T-helper 2 cell treated with Interferon-gamma antibody and Interleukin-4, amounts not matched to agents 5 μg/mL and 100 μg/mL, for 36 hours (primary cell): ENCODE measurements at regions not wholly inside any gene's neighbourhood (a gene's known extent, or its start where the extent isn't known, plus 50 kb on each side); places are given as distances from the start of the nearest gene placed in this dataset.

Source experiments
- DNase-seq: peaks from one replicate; pipeline ENCODE4 v3.0.0; 2021; ENCODE audit warnings: low spot score
- H3K27ac Mint-ChIP-seq: one replicate; pipeline ENCODE4 v1.8.0; 2021; ENCODE audit warnings: mild to moderate bottlenecking, mixed read lengths
- H3K27me3 Mint-ChIP-seq: one replicate; pipeline ENCODE4 v1.8.0; 2021; ENCODE audit warnings: low read depth, mixed read lengths
- H3K36me3 Mint-ChIP-seq: one replicate; pipeline ENCODE4 v1.8.0; 2021; ENCODE audit warnings: low read depth, mixed read lengths
- H3K4me1 Mint-ChIP-seq: one replicate; pipeline ENCODE4 v1.8.0; 2021; ENCODE audit warnings: low read depth, mixed read lengths
- H3K4me3 Mint-ChIP-seq: one replicate; pipeline ENCODE4 v1.8.0; 2022; ENCODE audit warnings: mild to moderate bottlenecking, moderate library complexity, mixed read lengths
- H3K9me3 Mint-ChIP-seq: one replicate; pipeline ENCODE4 v1.8.0; 2021; ENCODE audit warnings: mixed read lengths

DNA sequence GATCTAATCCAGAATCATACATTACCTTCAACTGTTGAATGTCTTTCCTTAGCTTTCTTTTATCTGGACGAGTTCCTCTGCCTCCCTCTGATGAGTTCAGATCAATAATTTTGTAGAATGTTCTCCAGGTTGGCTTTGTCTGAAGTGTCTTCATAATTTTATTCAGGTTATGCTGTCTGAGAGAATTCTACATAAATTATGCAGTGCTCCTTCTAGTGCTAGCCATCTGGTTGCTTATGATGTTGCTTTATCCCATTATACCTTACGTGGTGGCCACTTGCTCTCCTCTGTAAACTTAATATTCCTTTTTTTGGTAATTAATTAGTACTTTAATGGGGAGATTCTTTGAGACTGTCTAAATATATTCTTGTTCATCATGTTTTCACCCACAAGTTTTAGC, 67.7 kb upstream of the PTCHD4 start:
- H3K4me1 Mint-ChIP-seq, result no peaks in the 10 kb centered on the region
- H3K4me3 Mint-ChIP-seq, result no peak overlapping the region
- no peak for DNase-seq
- H3K27me3 Mint-ChIP-seq, result no peaks in the 10 kb centered on the region
- no peaks in the 10 kb centered on the region for H3K36me3 Mint-ChIP-seq
- H3K27ac Mint-ChIP-seq, result no peak overlapping the region
- H3K9me3 Mint-ChIP-seq, result no peaks in the 10 kb centered on the region

DNA sequence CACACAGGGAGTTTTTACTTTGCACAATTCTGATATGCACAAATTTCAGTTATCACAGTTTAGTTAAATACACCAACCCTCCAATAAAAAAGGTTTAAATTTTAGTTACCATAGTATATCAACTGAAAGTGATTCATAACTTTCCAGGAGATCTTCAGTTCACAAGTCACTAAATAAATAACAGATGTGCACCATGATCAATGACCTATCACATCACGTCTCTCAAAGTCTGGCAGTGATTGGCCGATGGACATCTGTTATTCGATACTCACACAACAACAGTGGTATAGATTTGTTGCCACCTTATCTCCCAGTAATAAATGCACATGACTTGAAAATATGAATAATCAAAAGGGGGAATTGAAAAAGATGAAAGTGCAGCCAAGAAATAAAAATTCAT, 66.8 kb upstream of the PTCHD4 start:
- H3K4me3 Mint-ChIP-seq, result no peak overlapping the region
- H3K36me3 Mint-ChIP-seq, result no peaks in the 10 kb centered on the region
- no peak for DNase-seq
- H3K27ac Mint-ChIP-seq, result no peak overlapping the region
- no peaks in the 10 kb centered on the region for H3K27me3 Mint-ChIP-seq
- H3K4me1 Mint-ChIP-seq, result no peaks in the 10 kb centered on the region
- H3K9me3 Mint-ChIP-seq, result no peaks in the 10 kb centered on the region

- no peaks in the 10 kb centered on the region for H3K4me1 Mint-ChIP-seq
- H3K27me3 Mint-ChIP-seq, result no peaks in the 10 kb centered on the region
- no peaks in the 10 kb centered on the region for H3K9me3 Mint-ChIP-seq
Measured at GRCh38 chr6:48176645-48177308, 65.8 kb upstream of the PTCHD4 start.

GRCh38 chr6:48169635-48170034, 58.6 kb upstream of the PTCHD4 start:
- no peaks in the 10 kb centered on the region for H3K4me1 Mint-ChIP-seq
- H3K27ac Mint-ChIP-seq, result no peak overlapping the region
- H3K36me3 Mint-ChIP-seq, result no peaks in the 10 kb centered on the region
- H3K4me3 Mint-ChIP-seq, result no peak overlapping the region
- H3K9me3 Mint-ChIP-seq, result no peaks in the 10 kb centered on the region
- DNase-seq, result no peak
- no peaks in the 10 kb centered on the region for H3K27me3 Mint-ChIP-seq

More at GRCh38 chr6:48176645-48177308, 65.8 kb upstream of the PTCHD4 start:
- no peak overlapping the region for H3K27ac Mint-ChIP-seq
- no peak for DNase-seq
- H3K36me3 Mint-ChIP-seq, result no peaks in the 10 kb centered on the region
- no peak overlapping the region for H3K4me3 Mint-ChIP-seq
